OCI-LY3 (cell line): ENCODE measurements at regions not wholly inside any gene's neighbourhood (a gene's known extent, or its start where the extent isn't known, plus 50 kb on each side); places are given as distances from the start of the nearest gene placed in this dataset.

Source experiments
- EZH2phosphoT487 ChIP-seq: fragments of 200-600 bp; shearing (Covaris generic); IDR thresholded peaks from 2 replicates; pipeline ENCODE4 v1.6.1; 2018; ENCODE audit warnings: antibody characterized with exemption, mixed run types, low read depth
- TF ChIP-seq, protein P1 (sequence below): fragments of 200-600, 300-600 bp; sonication (generic); IDR thresholded peaks from 2 replicates; pipeline ENCODE4 v1.5.1; 2014; ENCODE audit warnings: antibody characterized with exemption, low read length, low read depth

- TF ChIP-seq, protein P1, sequence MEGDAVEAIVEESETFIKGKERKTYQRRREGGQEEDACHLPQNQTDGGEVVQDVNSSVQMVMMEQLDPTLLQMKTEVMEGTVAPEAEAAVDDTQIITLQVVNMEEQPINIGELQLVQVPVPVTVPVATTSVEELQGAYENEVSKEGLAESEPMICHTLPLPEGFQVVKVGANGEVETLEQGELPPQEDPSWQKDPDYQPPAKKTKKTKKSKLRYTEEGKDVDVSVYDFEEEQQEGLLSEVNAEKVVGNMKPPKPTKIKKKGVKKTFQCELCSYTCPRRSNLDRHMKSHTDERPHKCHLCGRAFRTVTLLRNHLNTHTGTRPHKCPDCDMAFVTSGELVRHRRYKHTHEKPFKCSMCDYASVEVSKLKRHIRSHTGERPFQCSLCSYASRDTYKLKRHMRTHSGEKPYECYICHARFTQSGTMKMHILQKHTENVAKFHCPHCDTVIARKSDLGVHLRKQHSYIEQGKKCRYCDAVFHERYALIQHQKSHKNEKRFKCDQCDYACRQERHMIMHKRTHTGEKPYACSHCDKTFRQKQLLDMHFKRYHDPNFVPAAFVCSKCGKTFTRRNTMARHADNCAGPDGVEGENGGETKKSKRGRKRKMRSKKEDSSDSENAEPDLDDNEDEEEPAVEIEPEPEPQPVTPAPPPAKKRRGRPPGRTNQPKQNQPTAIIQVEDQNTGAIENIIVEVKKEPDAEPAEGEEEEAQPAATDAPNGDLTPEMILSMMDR: no peak
- TF ChIP-seq EZH2phosphoT487: no peak
Observed at GRCh38 chr1:19564366-19564765, 79.0 kb upstream of the CAPZB start.
